Thyroid gland (tissue), 4 donors: ENCODE measurements at regions not wholly inside any gene's neighbourhood (a gene's known extent, or its start where the extent isn't known, plus 50 kb on each side); places are given as distances from the start of the nearest gene placed in this dataset.

ENCODE experiments used
- DNase-seq, 2 donors: peaks; one replicate each; pipeline ENCODE4 v3.0.0-alpha.2; 2019
- H3K27ac ChIP-seq, 3 donors: fragments of 200-600 bp; sonication (generic); 1 replicate in 2 of 3; 2 replicates in 1 of 3; pipeline ENCODE4 v1.5.1; 2016 to 2019; ENCODE audit warnings: mild to moderate bottlenecking in 1 of 3, moderate library complexity in 1 of 3
- H3K27me3 ChIP-seq: fragments of 200-600 bp; sonication (generic); one replicate; pipeline ENCODE4 v1.5.1; 2019
- H3K36me3 ChIP-seq, 2 donors: fragments of 200-600 bp; sonication (generic); one replicate each; pipeline ENCODE4 v1.5.1; 2016 to 2019
- H3K4me1 ChIP-seq, 2 donors: fragments of 200-600 bp; sonication (generic); one replicate each; pipeline ENCODE4 v1.5.1; 2017 to 2019
- H3K4me3 ChIP-seq, 3 donors: fragments of 200-600 bp; sonication (generic); replicated peaks in 1 of 3; 1 replicate in 2 of 3; 2 replicates in 1 of 3; pipeline ENCODE4 v1.5.1; 2016; ENCODE audit warnings: mild to moderate bottlenecking in 1 of 3
- H3K9me3 ChIP-seq: fragments of 200-600 bp; sonication (generic); one replicate; pipeline ENCODE4 v1.5.1; 2017
- CTCF ChIP-seq, 6 experiments: fragments of 200-600 bp in 3 of 6; fragments of 450-650 bp in 3 of 6; sonication (generic) in 3 of 6; IDR thresholded peaks; one replicate each; pipeline ENCODE4 v1.5.1; 2016 to 2019; ENCODE audit warnings: antibody characterized with exemption in 6 of 6, mild to moderate bottlenecking in 2 of 6, inconsistent platforms in 1 of 6, moderate library complexity in 1 of 6
- POLR2A ChIP-seq, 2 donors: fragments of 450-650 bp; IDR thresholded peaks; one replicate each; pipeline ENCODE4 v1.6.1; 2017; ENCODE audit warnings: antibody characterized with exemption in 2 of 2, mild to moderate bottlenecking in 2 of 2, moderate library complexity in 1 of 2
- WGBS, 2 donors: methylation state at CpG; one replicate each; pipeline ENCODE4 v1.1.5; 2017; 5-methylcytosine and 5-hydroxymethylcytosine counted together
- intact Hi-C: fragments of 100-400 bp; cut with DNase I; formaldehyde crosslinking; loops from one replicate; pipeline ENCODE4 v1.15.1; 2023

GRCh38 chr13:46963904-46964303 lies 67.1 kb upstream of the HTR2A start:
- TF ChIP-seq POLR2A (IDR thresholded peaks at IDR 0.05), result no peak

GRCh38 chr13:46962281-46962941 lies 65.6 kb upstream of the HTR2A start:
- H3K4me1 ChIP-seq, result no peaks in the 10 kb centered on the region

More at GRCh38 chr13:46963904-46964303, 67.1 kb upstream of the HTR2A start:
- whole genome bisulfite sequencing, 2 donors, result 80% methylated on average over 4 of the region's 4 CpGs
- H3K27me3 ChIP-seq, result no peaks in the 10 kb centered on the region
- no peak for DNase-seq
- no peaks in the 10 kb centered on the region for H3K36me3 ChIP-seq
- intact Hi-C loops, result no loop called here
- no peak overlapping the region for H3K27ac ChIP-seq
- H3K4me3 ChIP-seq, result no peak overlapping the region
- H3K9me3 ChIP-seq, result no peaks in the 10 kb centered on the region
- H3K4me1 ChIP-seq, result no peaks in the 10 kb centered on the region

GRCh38 chr13:46961719-46962118 lies 64.9 kb upstream of the HTR2A start:
- no peak overlapping the region for H3K27ac ChIP-seq
- no peaks in the 10 kb centered on the region for H3K4me1 ChIP-seq
- DNase-seq, result no peak
- no peaks in the 10 kb centered on the region for H3K36me3 ChIP-seq
- no peak overlapping the region for H3K4me3 ChIP-seq
- intact Hi-C loops, result no loop called here
- 59 to 70% methylated on average over 2 of the region's 2 CpGs for WGBS, 2 donors
- no peak for TF ChIP-seq CTCF (IDR thresholded peaks at IDR 0.05)
- TF ChIP-seq POLR2A (IDR thresholded peaks at IDR 0.05), result no peak
- no peaks in the 10 kb centered on the region for H3K27me3 ChIP-seq
- H3K9me3 ChIP-seq, result no peaks in the 10 kb centered on the region

More at GRCh38 chr13:46962281-46962941, 65.6 kb upstream of the HTR2A start:
- Histone ChIP-seq H3K9me3 (no peaks in the 10 kb centered on the region), H3K4me3 (no peak overlapping the region), H3K36me3 (no peaks in the 10 kb centered on the region), H3K27me3 (no peaks in the 10 kb centered on the region), H3K27ac (no peak overlapping the region)
- no peak for DNase-seq
- intact Hi-C loops, result no loop called here
- TF ChIP-seq POLR2A (IDR thresholded peaks at IDR 0.05) (no peak), CTCF (IDR thresholded peaks at IDR 0.05) (peak in 1 of 6 experiments; percentile 14)
- 71 to 75% methylated on average over 6 of the region's 6 CpGs for WGBS, 2 donors

- Histone ChIP-seq H3K36me3 (no peaks in the 10 kb centered on the region), H3K4me1 (no peaks in the 10 kb centered on the region), H3K27ac (no peak overlapping the region), H3K4me3 (no peak overlapping the region), H3K9me3 (no peaks in the 10 kb centered on the region), H3K27me3 (no peaks in the 10 kb centered on the region)
- intact Hi-C loops, result no loop called here
- no peak for DNase-seq
- TF ChIP-seq POLR2A (IDR thresholded peaks at IDR 0.05), result no peak
- TF ChIP-seq CTCF (IDR thresholded peaks at IDR 0.05), result no peak
- WGBS, 2 donors, result 97% methylated on average over 2 of the region's 2 CpGs
Measured at GRCh38 chr13:46953941-46954340, 57.1 kb upstream of the HTR2A start.

- intact Hi-C loops, result no loop called here
- H3K4me3 ChIP-seq, result no peak overlapping the region
- WGBS, 2 donors, result 76 to 85% methylated on average over 3 of the region's 3 CpGs
- H3K9me3 ChIP-seq, result no peaks in the 10 kb centered on the region
- H3K27ac ChIP-seq, result no peak overlapping the region
- no peaks in the 10 kb centered on the region for H3K36me3 ChIP-seq
- DNase-seq, result no peak
- no peaks in the 10 kb centered on the region for H3K27me3 ChIP-seq
- TF ChIP-seq CTCF (IDR thresholded peaks at IDR 0.05) (no peak), POLR2A (IDR thresholded peaks at IDR 0.05) (no peak)
- H3K4me1 ChIP-seq, result no peaks in the 10 kb centered on the region
Measured at GRCh38 chr13:46953331-46953730, 56.5 kb upstream of the HTR2A start.
